HFFc6 (cell line): ENCODE measurements at regions not wholly inside any gene's neighbourhood (a gene's known extent, or its start where the extent isn't known, plus 50 kb on each side); places are given as distances from the start of the nearest gene placed in this dataset.
"Not testable (repeated sequence)": the region's sequence is repeated elsewhere in the genome, so short reads cannot be mapped to it uniquely, and the experiment has no call there.

Experiments used
- DNase-seq: peaks from one replicate; pipeline ENCODE4 v3.0.0-alpha.2; 2018
- H3K27ac Mint-ChIP-seq: 2 replicates; pipeline ENCODE4 v1.8.0; 2020; ENCODE audit warnings: mild to moderate bottlenecking, mixed read lengths
- H3K27me3 Mint-ChIP-seq: 2 replicates; pipeline ENCODE4 v1.8.0; 2021; ENCODE audit warnings: mild to moderate bottlenecking, moderate library complexity, mixed read lengths; ENCODE audit not compliant: insufficient read depth
- H3K36me3 Mint-ChIP-seq: 2 replicates; pipeline ENCODE4 v1.8.0; 2021; ENCODE audit warnings: low read depth, mixed read lengths
- H3K4me1 Mint-ChIP-seq: 2 replicates; pipeline ENCODE4 v1.8.0; 2020; ENCODE audit warnings: low read depth, mixed read lengths
- H3K4me3 Mint-ChIP-seq: 2 replicates; pipeline ENCODE4 v1.8.0; 2020; ENCODE audit warnings: mild to moderate bottlenecking, moderate library complexity, mixed read lengths
- H3K9me3 Mint-ChIP-seq: 2 replicates; pipeline ENCODE4 v1.8.0; 2020; ENCODE audit warnings: mild to moderate bottlenecking, mixed read lengths
- CTCF ChIP-seq: fragments of 200-600 bp; sonication (generic); IDR thresholded peaks from 2 replicates; pipeline ENCODE4 v1.5.0; 2021; ENCODE audit warnings: antibody characterized with exemption, mild to moderate bottlenecking

- peaks cover 9% of the 10 kb centered on the region for H3K27me3 Mint-ChIP-seq
- DNase-seq = no peak
- no peak overlapping the region for H3K4me3 Mint-ChIP-seq
- no peak for TF ChIP-seq CTCF
- no peaks in the 10 kb centered on the region for H3K36me3 Mint-ChIP-seq
- H3K27ac Mint-ChIP-seq = no peak overlapping the region
- H3K4me1 Mint-ChIP-seq = no peaks in the 10 kb centered on the region
- H3K9me3 Mint-ChIP-seq = no peaks in the 10 kb centered on the region
Measured at GRCh38 chr17:27181935-27182334, 112.0 kb upstream of the WSB1 start.

- H3K27me3 Mint-ChIP-seq, H3K4me1 Mint-ChIP-seq, H3K36me3 Mint-ChIP-seq, H3K27ac Mint-ChIP-seq, DNase-seq, H3K9me3 Mint-ChIP-seq, H3K4me3 Mint-ChIP-seq: not testable (repeated sequence)
- TF ChIP-seq CTCF = peak; percentile 42; the same call in 1 of the 2 replicates
Measured at GRCh38 chr17:27197505-27197904, 96.4 kb upstream of the WSB1 start.

- no peak overlapping the region for H3K27ac Mint-ChIP-seq
- no peak for TF ChIP-seq CTCF
- H3K36me3 Mint-ChIP-seq = no peaks in the 10 kb centered on the region
- 0 out of 2 replicates have a peak, but pooled peaks cover 5% of the 10 kb centered on the region for H3K4me1 Mint-ChIP-seq
- no peaks in the 10 kb centered on the region for H3K9me3 Mint-ChIP-seq
- DNase-seq = no peak
- H3K4me3 Mint-ChIP-seq = no peak overlapping the region
- no peaks in the 10 kb centered on the region for H3K27me3 Mint-ChIP-seq
Measured at GRCh38 chr17:27199948-27200347, 94.0 kb upstream of the WSB1 start.

- Mint-ChIP-seq H3K36me3 (no peaks in the 10 kb centered on the region), H3K4me1 (0 out of 2 replicates have a peak, but pooled peaks cover 5% of the 10 kb centered on the region), H3K4me3 (no peak overlapping the region), H3K27me3 (0 out of 2 replicates have a peak, but pooled peaks cover 2% of the 10 kb centered on the region), H3K27ac (no peak overlapping the region), H3K9me3 (no peaks in the 10 kb centered on the region)
- DNase-seq = no peak
- TF ChIP-seq CTCF = no peak
Measured at GRCh38 chr17:27200476-27200875, 93.4 kb upstream of the WSB1 start.

GRCh38 chr17:27203241-27203640 is 90.7 kb upstream of the WSB1 start:
- DNase-seq = no peak
- no peak overlapping the region for H3K27ac Mint-ChIP-seq
- H3K27me3 Mint-ChIP-seq = 0 out of 2 replicates have a peak, but pooled peaks cover 2% of the 10 kb centered on the region
- TF ChIP-seq CTCF = no peak
- H3K4me3 Mint-ChIP-seq = no peak overlapping the region
- H3K4me1 Mint-ChIP-seq = peaks cover 20% of the 10 kb centered on the region
- H3K36me3 Mint-ChIP-seq = no peaks in the 10 kb centered on the region
- H3K9me3 Mint-ChIP-seq = peaks cover 5% of the 10 kb centered on the region; the same call in 1 of the 2 replicates

- DNase-seq = no peak
- peak; percentile 61 for TF ChIP-seq CTCF
- peaks cover 5% of the 10 kb centered on the region; the same call in 1 of the 2 replicates for H3K9me3 Mint-ChIP-seq
Measured at GRCh38 chr17:27206447-27206846, 87.5 kb upstream of the WSB1 start.

More at GRCh38 chr17:27206447-27206846, 87.5 kb upstream of the WSB1 start:
- Mint-ChIP-seq H3K27me3 (0 out of 2 replicates have a peak, but pooled peaks cover 2% of the 10 kb centered on the region), H3K4me1 (peaks cover 15% of the 10 kb centered on the region), H3K36me3 (no peaks in the 10 kb centered on the region), H3K27ac (no peak overlapping the region), H3K4me3 (no peak overlapping the region)
